ENCODE measurements at regions not wholly inside any gene's neighbourhood (a gene's known extent, or its start where the extent isn't known, plus 50 kb on each side); places are given as distances from the start of the nearest gene placed in this dataset.

DNA sequence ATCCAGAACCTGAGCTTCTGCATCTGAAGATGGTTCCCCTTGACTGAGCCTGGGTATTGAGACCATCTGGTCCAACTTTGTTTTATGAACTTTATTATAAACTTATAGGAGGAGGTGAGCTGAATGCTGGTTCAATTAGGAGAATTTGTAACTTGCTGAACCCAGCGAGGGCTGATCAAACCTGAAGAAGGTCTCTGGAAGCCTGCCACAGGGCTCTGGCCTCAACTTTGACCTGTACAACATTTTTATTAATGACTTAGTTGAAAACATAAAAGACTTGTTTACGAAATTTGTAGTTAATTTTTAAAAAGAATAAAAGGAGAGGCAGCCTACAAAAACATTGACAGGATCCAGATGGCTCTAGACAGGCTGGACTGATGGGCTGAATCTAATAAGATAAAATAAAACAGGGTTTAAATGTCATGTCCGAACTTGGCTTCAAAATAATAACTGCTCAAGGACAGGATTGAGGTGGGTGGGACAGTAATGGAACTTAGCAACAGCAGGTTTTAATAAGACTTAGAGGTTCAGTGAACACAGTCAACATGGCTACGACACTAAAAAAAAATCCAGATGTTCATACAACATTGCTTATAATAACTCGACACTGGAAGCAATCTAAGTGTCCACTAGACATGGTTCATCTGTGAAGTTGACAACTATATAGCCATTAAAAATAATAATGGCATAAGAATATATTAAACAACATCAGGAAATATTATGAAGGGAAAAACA lies 53.4 kb upstream of the GJB5 start:
- TF ChIP-seq EZH2 (IDR thresholded peaks at IDR 0.05; ENCODE audit: borderline replicate concordance, low read length), result no peak
- TF ChIP-seq, protein P1, sequence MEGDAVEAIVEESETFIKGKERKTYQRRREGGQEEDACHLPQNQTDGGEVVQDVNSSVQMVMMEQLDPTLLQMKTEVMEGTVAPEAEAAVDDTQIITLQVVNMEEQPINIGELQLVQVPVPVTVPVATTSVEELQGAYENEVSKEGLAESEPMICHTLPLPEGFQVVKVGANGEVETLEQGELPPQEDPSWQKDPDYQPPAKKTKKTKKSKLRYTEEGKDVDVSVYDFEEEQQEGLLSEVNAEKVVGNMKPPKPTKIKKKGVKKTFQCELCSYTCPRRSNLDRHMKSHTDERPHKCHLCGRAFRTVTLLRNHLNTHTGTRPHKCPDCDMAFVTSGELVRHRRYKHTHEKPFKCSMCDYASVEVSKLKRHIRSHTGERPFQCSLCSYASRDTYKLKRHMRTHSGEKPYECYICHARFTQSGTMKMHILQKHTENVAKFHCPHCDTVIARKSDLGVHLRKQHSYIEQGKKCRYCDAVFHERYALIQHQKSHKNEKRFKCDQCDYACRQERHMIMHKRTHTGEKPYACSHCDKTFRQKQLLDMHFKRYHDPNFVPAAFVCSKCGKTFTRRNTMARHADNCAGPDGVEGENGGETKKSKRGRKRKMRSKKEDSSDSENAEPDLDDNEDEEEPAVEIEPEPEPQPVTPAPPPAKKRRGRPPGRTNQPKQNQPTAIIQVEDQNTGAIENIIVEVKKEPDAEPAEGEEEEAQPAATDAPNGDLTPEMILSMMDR (IDR thresholded peaks at IDR 0.05; ENCODE audit: low read length), result no peak
